ENCODE measurements at regions not wholly inside any gene's neighbourhood (a gene's known extent, or its start where the extent isn't known, plus 50 kb on each side); places are given as distances from the start of the nearest gene placed in this dataset.

DNA sequence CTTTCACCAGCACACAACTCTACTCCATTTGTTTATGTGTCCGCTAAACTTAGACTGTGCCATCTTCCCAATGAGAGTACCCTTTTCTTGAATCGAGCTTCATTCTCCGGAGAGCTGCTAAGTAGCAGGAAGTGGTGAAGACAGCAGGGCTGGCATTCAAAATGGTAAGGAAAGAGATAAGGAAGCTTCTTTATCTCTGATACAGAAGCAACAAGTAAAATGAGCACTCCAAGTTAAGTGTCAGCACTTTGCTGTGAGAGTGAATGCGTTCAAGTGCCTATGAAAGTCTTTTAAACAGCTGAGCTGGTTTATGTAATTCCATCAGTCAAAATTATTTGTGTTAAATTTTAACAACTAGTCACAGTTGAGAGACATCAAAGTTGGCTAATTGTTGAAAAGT is 386.8 kb upstream of the PTPRD start:
- Histone ChIP-seq H3K27me3 (replicated peaks in 1 of 2; ENCODE audit: control insufficient read depth in 2 of 2, extremely low read depth in 1 of 2, insufficient read depth in 2 of 2, low read length in 1 of 2) (no peaks in the 10 kb centered on the region), H3K36me3 (ENCODE audit: control insufficient read depth in 2 of 2, extremely low read depth in 1 of 2, insufficient read depth in 1 of 2, low read length in 1 of 2) (no peaks in the 10 kb centered on the region), H3K4me1 (ENCODE audit: control insufficient read depth in 1 of 2, extremely low read depth in 1 of 2, insufficient read depth in 2 of 2, low read length in 2 of 2) (no peaks in the 10 kb centered on the region), H3K9me3 (no peaks in the 10 kb centered on the region), H3K4me3 (ENCODE audit: control insufficient read depth in 1 of 2, extremely low read depth in 1 of 2, low read length in 1 of 2) (no peak overlapping the region), H3K27ac (ENCODE audit: low read length) (no peak overlapping the region)
- WGBS (ENCODE audit: insufficient coverage): no CpG with 5 or more reads among the region's 4 CpGs
- no peaks in the 10 kb centered on the region for H3K36me3 Mint-ChIP-seq
- POLR2A ChIA-PET: no interaction called here
- H3K9me3 Mint-ChIP-seq: peaks cover 14 to 34% (median 14%) of the 10 kb centered on the region in 3 donors
- no peaks in the 10 kb centered on the region for H3K4me1 Mint-ChIP-seq
- no peak overlapping the region for H3K27ac Mint-ChIP-seq
- DNase-seq (no peak), ATAC-seq (replicated peaks in 1 of 4) (no peak)
- H3K27me3 Mint-ChIP-seq: no peaks in the 10 kb centered on the region
- H3K4me3 Mint-ChIP-seq: no peak overlapping the region
- CTCF ChIA-PET: no interaction called here

DNA sequence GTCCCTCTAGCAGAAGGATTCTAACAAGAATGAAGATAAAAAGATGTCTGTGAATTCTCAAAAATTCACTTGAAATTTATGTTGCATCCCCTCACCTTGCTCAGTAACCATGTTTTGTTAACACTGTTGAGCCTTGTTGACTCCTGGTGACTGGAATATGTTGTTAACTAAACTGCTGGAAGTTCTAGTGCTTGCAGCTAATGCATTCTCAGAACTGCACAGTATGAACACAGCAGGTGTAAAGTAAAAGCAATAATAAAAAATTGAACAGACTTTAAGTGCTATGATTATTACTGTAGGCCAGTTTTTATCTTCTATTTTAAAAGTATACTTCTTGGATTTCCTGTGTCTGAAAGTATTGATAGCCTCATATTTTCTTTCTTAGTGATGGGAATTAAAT is 388.7 kb upstream of the PTPRD start:
- ChIA-PET CTCF (no interaction called here), POLR2A (no interaction called here)
- Histone ChIP-seq H3K4me1 (ENCODE audit: control insufficient read depth in 1 of 2, extremely low read depth in 1 of 2, insufficient read depth in 2 of 2, low read length in 2 of 2) (no peaks in the 10 kb centered on the region), H3K27me3 (replicated peaks in 1 of 2; ENCODE audit: control insufficient read depth in 2 of 2, extremely low read depth in 1 of 2, insufficient read depth in 2 of 2, low read length in 1 of 2) (no peaks in the 10 kb centered on the region), H3K4me3 (ENCODE audit: control insufficient read depth in 1 of 2, extremely low read depth in 1 of 2, low read length in 1 of 2) (no peak overlapping the region), H3K9me3 (no peaks in the 10 kb centered on the region), H3K36me3 (ENCODE audit: control insufficient read depth in 2 of 2, extremely low read depth in 1 of 2, insufficient read depth in 1 of 2, low read length in 1 of 2) (no peaks in the 10 kb centered on the region), H3K27ac (ENCODE audit: low read length) (no peak overlapping the region)
- no peaks in the 10 kb centered on the region for H3K36me3 Mint-ChIP-seq
- DNase-seq (no peak), ATAC-seq (replicated peaks in 1 of 4) (no peak)
- no peak overlapping the region for H3K27ac Mint-ChIP-seq
- H3K4me3 Mint-ChIP-seq: no peak overlapping the region
- H3K9me3 Mint-ChIP-seq: peaks cover 12 to 28% (median 12%) of the 10 kb centered on the region in 3 donors
- no peaks in the 10 kb centered on the region for H3K27me3 Mint-ChIP-seq
- no peaks in the 10 kb centered on the region for H3K4me1 Mint-ChIP-seq

DNA sequence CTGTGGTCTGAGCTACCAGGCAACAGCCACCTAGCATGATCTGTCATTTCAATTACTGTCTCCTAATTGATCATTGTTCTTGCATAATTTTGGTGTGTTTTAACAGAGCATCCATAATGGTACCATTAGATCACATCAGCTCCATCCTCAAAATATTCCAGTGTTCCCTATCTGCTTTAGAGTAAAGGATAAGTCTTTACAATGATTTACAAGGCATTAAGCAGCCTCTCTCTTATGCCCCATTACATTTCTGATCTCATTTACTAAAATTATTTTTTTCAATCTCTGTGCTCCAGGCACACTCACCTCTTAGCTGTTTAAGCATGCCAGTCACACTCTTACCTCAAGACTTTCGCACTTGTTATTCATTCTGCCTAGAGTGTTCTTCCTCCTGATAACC is 389.9 kb upstream of the PTPRD start:
- Mint-ChIP-seq H3K36me3 (no peaks in the 10 kb centered on the region), H3K27ac (no peak overlapping the region), H3K9me3 (peaks cover 10 to 24% (median 17%) of the 10 kb centered on the region in 3 donors), H3K4me3 (no peak overlapping the region), H3K4me1 (no peaks in the 10 kb centered on the region), H3K27me3 (no peaks in the 10 kb centered on the region)
- no peaks in the 10 kb centered on the region for H3K36me3 ChIP-seq (ENCODE audit: control insufficient read depth in 2 of 2, extremely low read depth in 1 of 2, insufficient read depth in 1 of 2, low read length in 1 of 2)
- H3K4me1 ChIP-seq (ENCODE audit: control insufficient read depth in 1 of 2, extremely low read depth in 1 of 2, insufficient read depth in 2 of 2, low read length in 2 of 2): no peaks in the 10 kb centered on the region
- H3K27ac ChIP-seq (ENCODE audit: low read length): no peak overlapping the region
- H3K9me3 ChIP-seq: no peaks in the 10 kb centered on the region
- ChIA-PET CTCF (no interaction called here), POLR2A (no interaction called here)
- 0% methylated on average over 1 of the region's 1 CpG for WGBS (ENCODE audit: insufficient coverage)
- DNase-seq (no peak), ATAC-seq (replicated peaks in 1 of 4) (no peak)
- H3K27me3 ChIP-seq (replicated peaks in 1 of 2; ENCODE audit: control insufficient read depth in 2 of 2, extremely low read depth in 1 of 2, insufficient read depth in 2 of 2, low read length in 1 of 2): no peaks in the 10 kb centered on the region
- no peak overlapping the region for H3K4me3 ChIP-seq (ENCODE audit: control insufficient read depth in 1 of 2, extremely low read depth in 1 of 2, low read length in 1 of 2)

DNA sequence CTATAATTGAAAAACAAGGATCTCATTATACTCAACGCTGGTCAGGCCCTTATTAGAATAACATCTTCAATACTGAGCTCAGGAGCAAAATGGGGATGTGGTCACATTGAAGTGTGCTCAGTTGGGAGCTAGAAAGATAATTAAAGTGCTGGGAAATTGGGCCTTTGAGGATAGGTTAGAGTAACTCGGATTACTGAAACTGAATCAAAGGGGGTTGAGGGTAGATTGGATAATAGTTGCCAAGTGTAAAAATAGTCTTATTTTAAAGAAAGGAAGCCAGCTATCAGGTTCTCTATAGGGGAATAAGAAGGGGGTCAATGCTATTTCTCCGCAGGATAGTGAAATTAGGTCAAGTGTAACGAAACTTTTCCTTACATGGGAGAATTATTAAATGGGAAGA is 391.0 kb upstream of the PTPRD start:
- no peaks in the 10 kb centered on the region for H3K27me3 ChIP-seq (replicated peaks in 1 of 2; ENCODE audit: control insufficient read depth in 2 of 2, extremely low read depth in 1 of 2, insufficient read depth in 2 of 2, low read length in 1 of 2)
- 83% methylated on average over 1 of the region's 4 CpGs for WGBS (ENCODE audit: insufficient coverage)
- POLR2A ChIA-PET: no interaction called here
- Mint-ChIP-seq H3K4me3 (no peak overlapping the region), H3K27me3 (no peaks in the 10 kb centered on the region), H3K36me3 (no peaks in the 10 kb centered on the region), H3K4me1 (no peaks in the 10 kb centered on the region), H3K27ac (no peak overlapping the region), H3K9me3 (peaks cover 10 to 30% (median 21%) of the 10 kb centered on the region in 3 donors)
- no peak overlapping the region for H3K27ac ChIP-seq (ENCODE audit: low read length)
- H3K4me1 ChIP-seq (ENCODE audit: control insufficient read depth in 1 of 2, extremely low read depth in 1 of 2, insufficient read depth in 2 of 2, low read length in 2 of 2): no peaks in the 10 kb centered on the region
- H3K4me3 ChIP-seq (ENCODE audit: control insufficient read depth in 1 of 2, extremely low read depth in 1 of 2, low read length in 1 of 2): no peak overlapping the region
- ATAC-seq (replicated peaks in 1 of 4) (no peak), DNase-seq (no peak)
- CTCF ChIA-PET: no interaction called here
- H3K9me3 ChIP-seq: no peaks in the 10 kb centered on the region
- H3K36me3 ChIP-seq (ENCODE audit: control insufficient read depth in 2 of 2, extremely low read depth in 1 of 2, insufficient read depth in 1 of 2, low read length in 1 of 2): no peaks in the 10 kb centered on the region

DNA sequence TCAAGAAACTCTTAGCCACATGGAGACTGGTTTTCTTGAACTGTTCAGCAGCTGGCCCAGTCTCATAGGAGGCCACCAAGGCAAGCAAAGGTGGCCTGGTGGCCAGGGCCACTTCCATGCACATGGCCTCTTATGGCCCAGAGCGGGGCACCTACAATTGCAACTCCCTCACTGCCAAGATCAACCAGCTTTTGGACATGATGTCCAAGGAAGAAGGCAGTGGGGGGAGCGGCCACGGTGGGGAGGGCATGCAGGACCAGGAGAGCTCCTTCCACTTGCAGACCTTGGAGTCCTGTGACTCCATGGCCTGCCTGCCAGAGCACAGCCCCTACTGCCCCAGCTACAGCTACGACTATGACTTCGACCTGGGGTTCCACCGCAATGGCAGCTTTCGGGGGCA is 398.9 kb upstream of the PTPRD start:
- Mint-ChIP-seq H3K36me3 (no peaks in the 10 kb centered on the region), H3K27me3 (no peaks in the 10 kb centered on the region), H3K27ac (no peak overlapping the region), H3K9me3 (peaks cover 26 to 40% (median 34%) of the 10 kb centered on the region in 3 donors), H3K4me3 (no peak overlapping the region), H3K4me1 (no peaks in the 10 kb centered on the region)
- H3K9me3 ChIP-seq: no peaks in the 10 kb centered on the region
- H3K4me1 ChIP-seq (ENCODE audit: control insufficient read depth in 1 of 2, extremely low read depth in 1 of 2, insufficient read depth in 2 of 2, low read length in 2 of 2): no peaks in the 10 kb centered on the region
- no peaks in the 10 kb centered on the region for H3K27me3 ChIP-seq (replicated peaks in 1 of 2; ENCODE audit: control insufficient read depth in 2 of 2, extremely low read depth in 1 of 2, insufficient read depth in 2 of 2, low read length in 1 of 2)
- POLR2A ChIA-PET: no interaction called here
- no peak overlapping the region for H3K27ac ChIP-seq (ENCODE audit: low read length)
- no peak for DNase-seq
- no peak for ATAC-seq (replicated peaks in 1 of 4)
- no peak overlapping the region for H3K4me3 ChIP-seq (ENCODE audit: control insufficient read depth in 1 of 2, extremely low read depth in 1 of 2, low read length in 1 of 2)
- H3K36me3 ChIP-seq (ENCODE audit: control insufficient read depth in 2 of 2, extremely low read depth in 1 of 2, insufficient read depth in 1 of 2, low read length in 1 of 2): no peaks in the 10 kb centered on the region
- 85% methylated on average over 7 of the region's 7 CpGs for WGBS (ENCODE audit: insufficient coverage)
- CTCF ChIA-PET: no interaction called here

DNA sequence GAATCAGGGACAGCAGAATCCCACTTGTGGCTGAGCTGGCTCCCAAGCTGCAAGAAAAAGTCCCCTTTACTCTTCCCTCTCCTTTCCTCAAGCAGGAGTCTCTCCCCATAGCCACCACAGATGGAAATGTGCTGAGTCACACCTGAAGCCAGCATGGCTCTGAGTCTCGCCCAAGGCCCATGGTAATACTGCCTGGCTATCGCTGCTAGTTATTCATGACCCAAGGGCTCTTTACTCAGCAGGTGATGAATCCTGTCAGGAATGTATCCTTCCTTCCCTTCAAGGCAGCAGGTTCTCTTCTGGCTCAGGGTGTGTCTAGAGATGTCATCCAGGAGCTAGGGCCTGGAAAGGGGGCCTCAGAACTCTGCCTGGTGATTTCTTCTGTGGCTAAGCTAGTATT is 403.3 kb upstream of the PTPRD start:
- H3K4me1 Mint-ChIP-seq: no peaks in the 10 kb centered on the region
- 79% methylated on average over 2 of the region's 2 CpGs for WGBS (ENCODE audit: insufficient coverage)
- H3K4me1 ChIP-seq (ENCODE audit: control insufficient read depth in 1 of 2, extremely low read depth in 1 of 2, insufficient read depth in 2 of 2, low read length in 2 of 2): no peaks in the 10 kb centered on the region
- no peaks in the 10 kb centered on the region for H3K36me3 ChIP-seq (ENCODE audit: control insufficient read depth in 2 of 2, extremely low read depth in 1 of 2, insufficient read depth in 1 of 2, low read length in 1 of 2)
- no peaks in the 10 kb centered on the region for H3K27me3 Mint-ChIP-seq
- H3K4me3 ChIP-seq (ENCODE audit: control insufficient read depth in 1 of 2, extremely low read depth in 1 of 2, low read length in 1 of 2): no peak overlapping the region
- no peaks in the 10 kb centered on the region for H3K27me3 ChIP-seq (replicated peaks in 1 of 2; ENCODE audit: control insufficient read depth in 2 of 2, extremely low read depth in 1 of 2, insufficient read depth in 2 of 2, low read length in 1 of 2)
- no peak overlapping the region for H3K4me3 Mint-ChIP-seq
- no peak overlapping the region for H3K27ac ChIP-seq (ENCODE audit: low read length)
- ATAC-seq (replicated peaks in 1 of 4) (no peak), DNase-seq (no peak)
- POLR2A ChIA-PET: no interaction called here
- H3K27ac Mint-ChIP-seq: no peak overlapping the region
- CTCF ChIA-PET: no interaction called here
- peaks cover 32 to 39% (median 33%) of the 10 kb centered on the region in 3 donors for H3K9me3 Mint-ChIP-seq
- no peaks in the 10 kb centered on the region for H3K9me3 ChIP-seq
- H3K36me3 Mint-ChIP-seq: no peaks in the 10 kb centered on the region

DNA sequence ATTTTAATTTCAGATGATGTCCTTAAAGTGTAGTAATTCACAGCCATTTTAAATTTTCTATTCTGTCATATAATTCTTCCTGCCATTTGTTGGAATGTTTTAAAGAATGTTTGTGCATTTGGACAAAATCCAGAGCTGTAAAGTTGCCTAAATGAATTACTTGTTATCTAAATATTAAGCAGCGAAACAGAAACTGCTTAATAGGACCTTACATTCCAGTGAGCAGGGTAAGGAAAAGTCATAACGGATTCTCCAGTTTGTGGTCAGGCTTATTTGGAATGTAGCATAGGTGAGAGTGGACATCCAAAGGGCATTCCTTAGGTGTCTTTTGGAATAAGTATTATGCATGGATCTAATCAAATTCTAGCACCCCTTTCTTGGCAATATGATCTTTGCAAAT is 410.4 kb upstream of the PTPRD start:
- POLR2A ChIA-PET: no interaction called here
- Mint-ChIP-seq H3K36me3 (no peaks in the 10 kb centered on the region), H3K4me1 (no peaks in the 10 kb centered on the region), H3K27ac (no peak overlapping the region), H3K9me3 (peaks cover 22 to 39% (median 25%) of the 10 kb centered on the region in 3 donors), H3K27me3 (no peaks in the 10 kb centered on the region), H3K4me3 (no peak overlapping the region)
- Histone ChIP-seq H3K9me3 (no peaks in the 10 kb centered on the region), H3K4me3 (ENCODE audit: control insufficient read depth in 1 of 2, extremely low read depth in 1 of 2, low read length in 1 of 2) (no peak overlapping the region), H3K4me1 (ENCODE audit: control insufficient read depth in 1 of 2, extremely low read depth in 1 of 2, insufficient read depth in 2 of 2, low read length in 2 of 2) (no peaks in the 10 kb centered on the region), H3K27ac (ENCODE audit: low read length) (no peak overlapping the region), H3K27me3 (replicated peaks in 1 of 2; ENCODE audit: control insufficient read depth in 2 of 2, extremely low read depth in 1 of 2, insufficient read depth in 2 of 2, low read length in 1 of 2) (no peaks in the 10 kb centered on the region), H3K36me3 (ENCODE audit: control insufficient read depth in 2 of 2, extremely low read depth in 1 of 2, insufficient read depth in 1 of 2, low read length in 1 of 2) (no peaks in the 10 kb centered on the region)
- DNase-seq: no peak
- CTCF ChIA-PET: no interaction called here
- ATAC-seq (replicated peaks in 1 of 4): no peak
- 75% methylated on average over 1 of the region's 2 CpGs for WGBS (ENCODE audit: insufficient coverage)

Measured in T-cell (primary cell).